ENCODE measurements at regions not wholly inside any gene's neighbourhood (a gene's known extent, or its start where the extent isn't known, plus 50 kb on each side); places are given as distances from the start of the nearest gene placed in this dataset.

DNA sequence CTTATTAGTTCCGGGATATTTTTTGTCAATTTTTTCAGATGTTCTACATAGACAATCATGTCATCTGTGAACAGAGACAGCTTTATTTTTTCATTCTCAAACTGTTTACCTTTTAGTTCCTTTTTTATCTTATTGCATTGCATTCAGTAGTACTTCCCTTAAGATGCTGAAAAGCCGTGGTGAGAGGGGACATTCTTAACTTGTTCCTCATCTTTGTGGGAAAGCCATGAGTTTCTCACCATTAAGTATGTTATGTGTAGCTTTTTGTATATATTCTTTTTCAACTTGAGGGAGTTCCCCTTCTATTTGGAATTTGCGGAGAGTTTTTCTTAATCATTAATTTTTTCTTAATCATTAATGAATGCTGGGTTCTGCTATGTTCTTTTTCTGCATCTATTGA is 1727.1 kb upstream of the SEL1L start:
- TF ChIP-seq GABPA (IDR thresholded peaks at IDR 0.05; ENCODE audit: low read depth) = no peak
- TF ChIP-seq, protein P1, sequence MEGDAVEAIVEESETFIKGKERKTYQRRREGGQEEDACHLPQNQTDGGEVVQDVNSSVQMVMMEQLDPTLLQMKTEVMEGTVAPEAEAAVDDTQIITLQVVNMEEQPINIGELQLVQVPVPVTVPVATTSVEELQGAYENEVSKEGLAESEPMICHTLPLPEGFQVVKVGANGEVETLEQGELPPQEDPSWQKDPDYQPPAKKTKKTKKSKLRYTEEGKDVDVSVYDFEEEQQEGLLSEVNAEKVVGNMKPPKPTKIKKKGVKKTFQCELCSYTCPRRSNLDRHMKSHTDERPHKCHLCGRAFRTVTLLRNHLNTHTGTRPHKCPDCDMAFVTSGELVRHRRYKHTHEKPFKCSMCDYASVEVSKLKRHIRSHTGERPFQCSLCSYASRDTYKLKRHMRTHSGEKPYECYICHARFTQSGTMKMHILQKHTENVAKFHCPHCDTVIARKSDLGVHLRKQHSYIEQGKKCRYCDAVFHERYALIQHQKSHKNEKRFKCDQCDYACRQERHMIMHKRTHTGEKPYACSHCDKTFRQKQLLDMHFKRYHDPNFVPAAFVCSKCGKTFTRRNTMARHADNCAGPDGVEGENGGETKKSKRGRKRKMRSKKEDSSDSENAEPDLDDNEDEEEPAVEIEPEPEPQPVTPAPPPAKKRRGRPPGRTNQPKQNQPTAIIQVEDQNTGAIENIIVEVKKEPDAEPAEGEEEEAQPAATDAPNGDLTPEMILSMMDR (IDR thresholded peaks at IDR 0.05; ENCODE audit: insufficient read depth, low read length) = no peak
- TF ChIP-seq POLR2AphosphoS5 (IDR thresholded peaks at IDR 0.05; ENCODE audit: low read depth) = no peak
- TF ChIP-seq, protein P2, sequence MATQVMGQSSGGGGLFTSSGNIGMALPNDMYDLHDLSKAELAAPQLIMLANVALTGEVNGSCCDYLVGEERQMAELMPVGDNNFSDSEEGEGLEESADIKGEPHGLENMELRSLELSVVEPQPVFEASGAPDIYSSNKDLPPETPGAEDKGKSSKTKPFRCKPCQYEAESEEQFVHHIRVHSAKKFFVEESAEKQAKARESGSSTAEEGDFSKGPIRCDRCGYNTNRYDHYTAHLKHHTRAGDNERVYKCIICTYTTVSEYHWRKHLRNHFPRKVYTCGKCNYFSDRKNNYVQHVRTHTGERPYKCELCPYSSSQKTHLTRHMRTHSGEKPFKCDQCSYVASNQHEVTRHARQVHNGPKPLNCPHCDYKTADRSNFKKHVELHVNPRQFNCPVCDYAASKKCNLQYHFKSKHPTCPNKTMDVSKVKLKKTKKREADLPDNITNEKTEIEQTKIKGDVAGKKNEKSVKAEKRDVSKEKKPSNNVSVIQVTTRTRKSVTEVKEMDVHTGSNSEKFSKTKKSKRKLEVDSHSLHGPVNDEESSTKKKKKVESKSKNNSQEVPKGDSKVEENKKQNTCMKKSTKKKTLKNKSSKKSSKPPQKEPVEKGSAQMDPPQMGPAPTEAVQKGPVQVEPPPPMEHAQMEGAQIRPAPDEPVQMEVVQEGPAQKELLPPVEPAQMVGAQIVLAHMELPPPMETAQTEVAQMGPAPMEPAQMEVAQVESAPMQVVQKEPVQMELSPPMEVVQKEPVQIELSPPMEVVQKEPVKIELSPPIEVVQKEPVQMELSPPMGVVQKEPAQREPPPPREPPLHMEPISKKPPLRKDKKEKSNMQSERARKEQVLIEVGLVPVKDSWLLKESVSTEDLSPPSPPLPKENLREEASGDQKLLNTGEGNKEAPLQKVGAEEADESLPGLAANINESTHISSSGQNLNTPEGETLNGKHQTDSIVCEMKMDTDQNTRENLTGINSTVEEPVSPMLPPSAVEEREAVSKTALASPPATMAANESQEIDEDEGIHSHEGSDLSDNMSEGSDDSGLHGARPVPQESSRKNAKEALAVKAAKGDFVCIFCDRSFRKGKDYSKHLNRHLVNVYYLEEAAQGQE (IDR thresholded peaks at IDR 0.05; ENCODE audit: insufficient replicate concordance, low read depth) = no peak
- TF ChIP-seq SPI1 (IDR thresholded peaks at IDR 0.05; ENCODE audit: borderline replicate concordance, low read depth) = no peak; the same call in 1 of the 2 replicates
